ENCODE measurements at regions not wholly inside any gene's neighbourhood (a gene's known extent, or its start where the extent isn't known, plus 50 kb on each side); places are given as distances from the start of the nearest gene placed in this dataset.

- Histone ChIP-seq H3K27ac (ENCODE audit: insufficient read depth, low read depth, low read length) (peak overlapping the region; percentile 68), H3K9me1 (replicated peaks; ENCODE audit: control insufficient read depth, extremely low read depth, insufficient read depth, low read length) (no peaks in the 10 kb centered on the region), H3K4me3 (replicated peaks in 1 of 3; ENCODE audit: insufficient read depth in 1 of 3, low read depth in 1 of 3, low read length in 3 of 3) (no peak overlapping the region), H3K79me2 (ENCODE audit: control insufficient read depth, insufficient read depth, low read length) (no peaks in the 10 kb centered on the region), H2AFZ (ENCODE audit: low read depth, low read length) (peak overlapping the region; percentile 34), H3K36me3 (ENCODE audit: control insufficient read depth in 2 of 2, extremely low read depth in 1 of 2, insufficient read depth in 2 of 2, low read length in 2 of 2) (no peaks in the 10 kb centered on the region), H3K27me3 (ENCODE audit: control insufficient read depth in 2 of 2, insufficient read depth in 2 of 2, low read length in 2 of 2) (no peaks in the 10 kb centered on the region), H3K4me1 (ENCODE audit: control insufficient read depth, extremely low read depth, insufficient read depth, low read length) (peaks cover 21% of the 10 kb centered on the region), H4K20me1 (replicated peaks; ENCODE audit: control insufficient read depth, extremely low read depth, insufficient read depth, low read length) (no peaks in the 10 kb centered on the region), H3K4me2 (ENCODE audit: insufficient read depth, low read length) (peak overlapping the region; percentile 48), H3K9ac (replicated peaks; ENCODE audit: extremely low read depth, insufficient read depth, low read length) (no peak overlapping the region), H3K9me3 (replicated peaks; ENCODE audit: control insufficient read depth, insufficient read depth, low read length) (no peaks in the 10 kb centered on the region)
- TF ChIP-seq GATA2 (IDR thresholded peaks at IDR 0.05; ENCODE audit: insufficient read depth, insufficient read length, low read depth, low read length): no peak
- no TSS peak for BruUV-seq (replicated peaks)
- ChIA-PET POLR2A (no interaction called here), CTCF (no interaction called here)
- no peak for FAIRE-seq
- DNase-seq (ENCODE audit: low read depth, low spot score): no peak
- intact Hi-C loops (cut with micrococcal nuclease): loop anchor here (5.0 kb wide), 1 partner anchor 175 kb away; the partner anchor contains the start of gene SRI
- dilution Hi-C loops (cut with MboI; ENCODE audit: extremely low pct_ligation_motif_present, low sequenced_read_pairs): no loop called here
Observed at GRCh38 chr7:88396948-88397322, 90.2 kb upstream of the STEAP4 start.

- intact Hi-C loops (cut with micrococcal nuclease): loop anchor here (5.0 kb wide), 1 partner anchor 174 kb away; the partner anchor contains the start of gene SRI
- CTCF ChIA-PET: no interaction called here
- Histone ChIP-seq H3K9me1 (replicated peaks; ENCODE audit: control insufficient read depth, extremely low read depth, insufficient read depth, low read length) (no peaks in the 10 kb centered on the region), H2AFZ (ENCODE audit: low read depth, low read length) (peak overlapping the region; percentile 34), H3K4me1 (ENCODE audit: control insufficient read depth, extremely low read depth, insufficient read depth, low read length) (peaks cover 21% of the 10 kb centered on the region), H3K4me2 (ENCODE audit: insufficient read depth, low read length) (peak overlapping the region; percentile 48), H3K4me3 (replicated peaks in 1 of 3; ENCODE audit: insufficient read depth in 1 of 3, low read depth in 1 of 3, low read length in 3 of 3) (peak overlapping the region in 1 of 3 experiments; percentile 2), H3K27ac (ENCODE audit: insufficient read depth, low read depth, low read length) (peak overlapping the region; percentile 68), H3K79me2 (ENCODE audit: control insufficient read depth, insufficient read depth, low read length) (no peaks in the 10 kb centered on the region), H3K27me3 (ENCODE audit: control insufficient read depth in 2 of 2, insufficient read depth in 2 of 2, low read length in 2 of 2) (no peaks in the 10 kb centered on the region), H3K36me3 (ENCODE audit: control insufficient read depth in 2 of 2, extremely low read depth in 1 of 2, insufficient read depth in 2 of 2, low read length in 2 of 2) (no peaks in the 10 kb centered on the region), H4K20me1 (replicated peaks; ENCODE audit: control insufficient read depth, extremely low read depth, insufficient read depth, low read length) (no peaks in the 10 kb centered on the region), H3K9me3 (replicated peaks; ENCODE audit: control insufficient read depth, insufficient read depth, low read length) (no peaks in the 10 kb centered on the region), H3K9ac (replicated peaks; ENCODE audit: extremely low read depth, insufficient read depth, low read length) (peak overlapping the region; percentile 5)
- FAIRE-seq (peak; percentile 93), DNase-seq (ENCODE audit: low read depth, low spot score) (peak; percentile 79)
- BruUV-seq (replicated peaks): no TSS peak
- POLR2A ChIA-PET: no interaction called here
- peak; percentile 72 for TF ChIP-seq FOS (IDR thresholded peaks at IDR 0.05; ENCODE audit: borderline replicate concordance, insufficient read depth, low read length)
- TF ChIP-seq JUN (IDR thresholded peaks at IDR 0.05; ENCODE audit: borderline replicate concordance, insufficient read depth, insufficient read length, low read depth): peak; percentile 77
- TF ChIP-seq GATA2 (IDR thresholded peaks at IDR 0.05; ENCODE audit: insufficient read depth, insufficient read length, low read depth, low read length): peak; percentile 69
- no peak for TF ChIP-seq POLR2AphosphoS5 (IDR thresholded peaks at IDR 0.05; ENCODE audit: insufficient read depth, low read depth, low read length)
- dilution Hi-C loops (cut with MboI; ENCODE audit: extremely low pct_ligation_motif_present, low sequenced_read_pairs): no loop called here
Observed at GRCh38 chr7:88396295-88396947, 89.7 kb upstream of the STEAP4 start.
